Colonic mucosa (tissue), 4 donors: ENCODE measurements at regions not wholly inside any gene's neighbourhood (a gene's known extent, or its start where the extent isn't known, plus 50 kb on each side); places are given as distances from the start of the nearest gene placed in this dataset.

ENCODE experiments used
- DNase-seq: peaks from one replicate; pipeline ENCODE4 v3.0.0-alpha.2; 2020
- H3K27ac ChIP-seq: fragments of 200-600 bp; one replicate; pipeline ENCODE4 v1.8.0; 2021
- H3K27me3 ChIP-seq: fragments of 200-600 bp; one replicate; pipeline ENCODE4 v1.8.0; 2021
- H3K36me3 ChIP-seq: fragments of 200-600 bp; one replicate; pipeline ENCODE4 v1.8.0; 2021
- H3K4me1 ChIP-seq: fragments of 200-600 bp; one replicate; pipeline ENCODE4 v1.8.0; 2021; ENCODE audit warnings: mild to moderate bottlenecking
- H3K4me3 ChIP-seq: fragments of 200-600 bp; one replicate; pipeline ENCODE4 v1.8.0; 2021
- H3K9ac ChIP-seq, 2 donors: one replicate each; pipeline ENCODE4 v1.7.0; 2013; ENCODE audit warnings: control low read depth in 2 of 2, low read depth in 2 of 2, low read length in 2 of 2
- H3K9me3 ChIP-seq: fragments of 200-600 bp; one replicate; pipeline ENCODE4 v1.8.0; 2021
- intact Hi-C: fragments of 100-400 bp; cut with DNase I; formaldehyde crosslinking; loops from one replicate; pipeline ENCODE4 v1.14.1; 2022
- TF ChIP-seq, protein P1 (sequence below): fragments of 200-600 bp; IDR thresholded peaks from one replicate; pipeline ENCODE4 v1.8.0; 2022; ENCODE audit warnings: antibody characterized with exemption, mild to moderate bottlenecking
- donor health status: healthy.
- donor health status: DM: no; HTN: no; CAD: no.
- donor health status: DM: no; HTN: no; CAD: no.

GRCh38 chr1:201713086-201713810 lies 115.7 kb upstream of the IPO9 start:
- Histone ChIP-seq H3K9me3 (no peaks in the 10 kb centered on the region), H3K27ac (peak overlapping the region; percentile 87), H3K9ac (peak overlapping the region in 1 of 2 donors; percentile 0), H3K27me3 (no peaks in the 10 kb centered on the region), H3K4me1 (peaks cover 17% of the 10 kb centered on the region), H3K4me3 (no peak overlapping the region), H3K36me3 (no peaks in the 10 kb centered on the region)
- TF ChIP-seq, protein P1, sequence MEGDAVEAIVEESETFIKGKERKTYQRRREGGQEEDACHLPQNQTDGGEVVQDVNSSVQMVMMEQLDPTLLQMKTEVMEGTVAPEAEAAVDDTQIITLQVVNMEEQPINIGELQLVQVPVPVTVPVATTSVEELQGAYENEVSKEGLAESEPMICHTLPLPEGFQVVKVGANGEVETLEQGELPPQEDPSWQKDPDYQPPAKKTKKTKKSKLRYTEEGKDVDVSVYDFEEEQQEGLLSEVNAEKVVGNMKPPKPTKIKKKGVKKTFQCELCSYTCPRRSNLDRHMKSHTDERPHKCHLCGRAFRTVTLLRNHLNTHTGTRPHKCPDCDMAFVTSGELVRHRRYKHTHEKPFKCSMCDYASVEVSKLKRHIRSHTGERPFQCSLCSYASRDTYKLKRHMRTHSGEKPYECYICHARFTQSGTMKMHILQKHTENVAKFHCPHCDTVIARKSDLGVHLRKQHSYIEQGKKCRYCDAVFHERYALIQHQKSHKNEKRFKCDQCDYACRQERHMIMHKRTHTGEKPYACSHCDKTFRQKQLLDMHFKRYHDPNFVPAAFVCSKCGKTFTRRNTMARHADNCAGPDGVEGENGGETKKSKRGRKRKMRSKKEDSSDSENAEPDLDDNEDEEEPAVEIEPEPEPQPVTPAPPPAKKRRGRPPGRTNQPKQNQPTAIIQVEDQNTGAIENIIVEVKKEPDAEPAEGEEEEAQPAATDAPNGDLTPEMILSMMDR: no peak
- intact Hi-C loops: no loop called here
- DNase-seq: peak; percentile 85

- Histone ChIP-seq H3K4me3 (no peak overlapping the region), H3K9me3 (no peaks in the 10 kb centered on the region), H3K36me3 (no peaks in the 10 kb centered on the region), H3K4me1 (peaks cover 17% of the 10 kb centered on the region), H3K27me3 (no peaks in the 10 kb centered on the region), H3K9ac (peak overlapping the region; percentile 1 to 30), H3K27ac (peak overlapping the region; percentile 87)
- TF ChIP-seq, protein P1: no peak
- peak; percentile 71 for DNase-seq
- intact Hi-C loops: no loop called here
These were observed 114.2 kb upstream of the IPO9 start for GRCh38 chr1:201714542-201715329.

GRCh38 chr1:201715351-201715750 lies 113.6 kb upstream of the IPO9 start:
- no peak for DNase-seq
- no peaks in the 10 kb centered on the region for H3K9me3 ChIP-seq
- H3K27ac ChIP-seq: peak overlapping the region; percentile 87
- TF ChIP-seq, protein P1: no peak
- peak overlapping the region in 1 of 2 donors; percentile 32 for H3K9ac ChIP-seq
- intact Hi-C loops: no loop called here
- no peak overlapping the region for H3K4me3 ChIP-seq
- H3K4me1 ChIP-seq: peaks cover 17% of the 10 kb centered on the region
- no peaks in the 10 kb centered on the region for H3K27me3 ChIP-seq
- H3K36me3 ChIP-seq: no peaks in the 10 kb centered on the region

- Histone ChIP-seq H3K9me3 (no peaks in the 10 kb centered on the region), H3K36me3 (no peaks in the 10 kb centered on the region), H3K9ac (peak overlapping the region in 1 of 2 donors; percentile 32), H3K27me3 (no peaks in the 10 kb centered on the region), H3K4me3 (no peak overlapping the region), H3K27ac (peak overlapping the region; percentile 87), H3K4me1 (peaks cover 17% of the 10 kb centered on the region)
- intact Hi-C loops: no loop called here
- no peak for DNase-seq
- TF ChIP-seq, protein P1: no peak
These were observed 112.9 kb upstream of the IPO9 start for GRCh38 chr1:201715801-201716741.

GRCh38 chr1:201716742-201717135 lies 112.2 kb upstream of the IPO9 start:
- H3K36me3 ChIP-seq: no peaks in the 10 kb centered on the region
- no peaks in the 10 kb centered on the region for H3K9me3 ChIP-seq
- intact Hi-C loops: no loop called here
- no peak for DNase-seq
- H3K9ac ChIP-seq: no peak overlapping the region
- no peaks in the 10 kb centered on the region for H3K27me3 ChIP-seq
- H3K4me1 ChIP-seq: peaks cover 17% of the 10 kb centered on the region
- H3K4me3 ChIP-seq: no peak overlapping the region
- TF ChIP-seq, protein P1: no peak
- peak overlapping the region; percentile 87 for H3K27ac ChIP-seq
